ENCODE measurements at regions not wholly inside any gene's neighbourhood (a gene's known extent, or its start where the extent isn't known, plus 50 kb on each side); places are given as distances from the start of the nearest gene placed in this dataset.

DNA sequence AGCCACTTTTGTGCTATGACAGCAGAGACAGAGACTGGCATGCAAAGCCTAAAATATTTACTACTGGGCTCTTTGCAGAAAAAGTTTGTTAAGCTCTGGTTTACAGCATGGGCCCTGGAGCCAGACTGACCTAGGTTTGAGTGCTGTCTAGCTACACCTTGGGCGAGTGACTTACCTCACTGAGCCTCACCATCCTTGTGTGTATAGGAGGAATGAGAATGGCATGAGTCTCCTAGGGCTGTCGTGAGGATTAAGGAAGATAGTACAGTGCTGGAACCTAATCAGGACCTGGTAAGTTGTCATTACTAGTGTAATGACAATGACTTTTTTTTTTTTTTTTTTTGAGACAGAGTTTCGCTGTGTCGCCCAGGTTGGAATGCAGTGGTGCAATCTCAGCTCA, 65.2 kb downstream of the MSX2 start:
- no peak overlapping the region for H3K27ac Mint-ChIP-seq
- no peak overlapping the region for H3K4me3 Mint-ChIP-seq
- no peak for DNase-seq (ENCODE audit: low spot score)
- no peaks in the 10 kb centered on the region for H3K27me3 Mint-ChIP-seq (ENCODE audit: insufficient read depth)
- H3K9me3 Mint-ChIP-seq = no peaks in the 10 kb centered on the region
- H3K36me3 Mint-ChIP-seq (ENCODE audit: low read depth) = no peaks in the 10 kb centered on the region
- intact Hi-C loops (cut with micrococcal nuclease) = no loop called here
- H3K4me1 Mint-ChIP-seq (ENCODE audit: low read depth) = no peaks in the 10 kb centered on the region

DNA sequence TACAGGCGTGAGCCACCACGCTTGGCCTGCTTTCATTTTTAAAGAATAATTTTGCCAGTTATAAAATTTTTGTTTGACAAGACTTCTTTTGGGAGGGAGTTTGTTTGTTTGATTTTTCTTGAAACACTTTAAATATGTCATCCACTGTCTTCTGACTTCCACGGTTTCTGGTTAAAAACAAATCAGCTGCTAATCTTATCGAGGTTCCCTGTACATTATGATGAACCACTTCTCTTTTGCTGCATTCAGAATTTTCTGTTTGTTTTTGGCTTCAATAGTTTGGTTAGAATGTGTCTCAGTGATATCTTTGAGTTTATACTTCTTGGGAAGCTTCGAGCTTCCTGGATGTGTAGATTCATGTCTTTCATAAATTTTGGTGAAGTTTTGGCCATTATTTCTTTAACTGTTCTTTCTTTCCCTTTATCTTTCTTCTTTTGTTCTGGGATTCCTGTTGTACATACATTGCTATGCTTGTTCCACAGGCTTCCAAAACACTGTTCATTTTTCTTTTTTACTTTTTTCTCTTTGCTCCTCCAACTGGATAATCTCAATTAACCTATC, 60.8 kb downstream of the MSX2 start:
- H3K4me3 Mint-ChIP-seq = no peak overlapping the region

More for the DNA sequence above, 60.8 kb downstream of the MSX2 start:
- no peak for DNase-seq (ENCODE audit: low spot score)
- intact Hi-C loops (cut with micrococcal nuclease) = no loop called here
- no peaks in the 10 kb centered on the region for H3K9me3 Mint-ChIP-seq
- no peaks in the 10 kb centered on the region for H3K27me3 Mint-ChIP-seq (ENCODE audit: insufficient read depth)
- H3K4me1 Mint-ChIP-seq (ENCODE audit: low read depth) = no peaks in the 10 kb centered on the region
- H3K36me3 Mint-ChIP-seq (ENCODE audit: low read depth) = no peaks in the 10 kb centered on the region
- no peak overlapping the region for H3K27ac Mint-ChIP-seq

Measured in activated T-helper 1 cell treated with anti-CD3 and anti-CD28 coated beads, Interleukin-12 subunit alpha, Interleukin-12 subunit beta, Interleukin-2, Interleukin-4 antibody, amounts not matched to agents 30 ng/mL and 10 ng/mL and 1 ng/mL, durations not matched to agents 14 hours and 24 hours and 36 hours (primary cell).